Retinal pigment epithelial cell (primary cell): ENCODE measurements at regions not wholly inside any gene's neighbourhood (a gene's known extent, or its start where the extent isn't known, plus 50 kb on each side); places are given as distances from the start of the nearest gene placed in this dataset.
A peak's percentile ranks its signal among the peaks of the same experiment; 100 is the strongest.

Experiments
- DNase-seq: peaks from one replicate; pipeline ENCODE4 v3.0.0-alpha.2; 2010; ENCODE audit warnings: low read depth
- H3K4me3 ChIP-seq: 2 replicates; pipeline ENCODE4 v1.5.1; 2011; ENCODE audit warnings: mild to moderate bottlenecking, low read length, control low read depth, moderate library complexity
- CTCF ChIP-seq: conservative IDR thresholded peaks from 2 replicates; pipeline ENCODE4 v1.5.1; 2011; ENCODE audit warnings: low read depth, low read length, control low read depth, inconsistent platforms

- TF ChIP-seq CTCF: no peak
- DNase-seq: no peak
- no peak overlapping the region for H3K4me3 ChIP-seq
Observed at GRCh38 chr5:38069360-38069759, 189.0 kb upstream of the EGFLAM start.

GRCh38 chr5:38060354-38060753 lies 198.0 kb upstream of the EGFLAM start:
- TF ChIP-seq CTCF: no peak
- no peak overlapping the region for H3K4me3 ChIP-seq
- peak; percentile 38 for DNase-seq

- TF ChIP-seq CTCF: no peak
Observed at GRCh38 chr5:38059876-38060275, 198.5 kb upstream of the EGFLAM start.

GRCh38 chr5:38051711-38052511 lies 206.4 kb upstream of the EGFLAM start:
- no peak for TF ChIP-seq CTCF
- no peak for DNase-seq
- no peak overlapping the region for H3K4me3 ChIP-seq

More at GRCh38 chr5:38059876-38060275, 198.5 kb upstream of the EGFLAM start:
- no peak for DNase-seq
- no peak overlapping the region for H3K4me3 ChIP-seq

- no peak overlapping the region for H3K4me3 ChIP-seq
- no peak for TF ChIP-seq CTCF
- no peak for DNase-seq
Observed at GRCh38 chr5:38048400-38048799, 208.6 kb upstream of the GDNF start.

- no peak for DNase-seq
- no peak overlapping the region for H3K4me3 ChIP-seq
- no peak for TF ChIP-seq CTCF
Observed at GRCh38 chr5:38046103-38046502, 206.3 kb upstream of the GDNF start.

GRCh38 chr5:38045446-38045845 lies 205.6 kb upstream of the GDNF start:
- no peak for TF ChIP-seq CTCF
- no peak overlapping the region for H3K4me3 ChIP-seq
- no peak for DNase-seq
